ENCODE measurements at regions not wholly inside any gene's neighbourhood (a gene's known extent, or its start where the extent isn't known, plus 50 kb on each side); places are given as distances from the start of the nearest gene placed in this dataset.
"Not testable (repeated sequence)": the region's sequence is repeated elsewhere in the genome, so short reads cannot be mapped to it uniquely, and the experiment has no call there.

DNA sequence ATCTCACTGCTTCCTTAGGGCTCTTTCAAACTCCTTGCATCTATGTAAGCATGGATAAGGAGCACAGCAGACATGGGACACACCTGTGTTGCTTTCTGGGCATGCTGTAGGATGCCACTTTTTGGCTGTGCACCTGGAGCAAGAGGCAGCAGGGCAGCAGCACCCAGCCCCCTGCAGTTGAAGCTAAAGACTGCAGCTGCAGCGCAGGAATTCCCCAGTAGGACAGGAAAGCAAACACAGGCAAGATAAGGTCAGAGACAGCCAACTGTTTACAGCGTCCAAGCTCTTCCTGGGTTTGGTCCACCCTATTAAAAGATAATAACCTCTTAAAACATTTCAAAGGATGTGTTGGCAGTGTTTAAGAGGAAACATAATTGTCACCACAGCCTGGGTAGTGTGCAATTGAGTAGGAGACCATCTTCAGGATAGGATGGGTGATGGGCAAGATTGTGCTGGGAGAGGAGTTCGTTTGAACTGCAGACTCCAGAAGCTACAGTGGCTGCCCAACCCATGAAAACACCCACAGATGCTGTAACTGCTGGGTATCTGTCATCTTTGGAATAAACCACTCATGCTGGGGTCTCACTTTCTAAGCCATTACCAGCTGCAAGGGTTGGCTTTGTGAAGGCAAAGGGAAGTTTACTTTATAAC lies 242.3 kb upstream of the PLGLB1 start:
- not testable (repeated sequence) for DNase-seq (ENCODE audit: low spot score)

- not testable (repeated sequence) for DNase-seq (ENCODE audit: low spot score)
Observed at GRCh38 chr2:87275192-87275591, 253.5 kb upstream of the PLGLB1 start.

GRCh38 chr2:87275974-87276629 lies 254.5 kb upstream of the PLGLB1 start:
- not testable (repeated sequence) for DNase-seq (ENCODE audit: low spot score)

- not testable (repeated sequence) for DNase-seq (ENCODE audit: low spot score)
Observed at GRCh38 chr2:87276673-87277072, 255.0 kb upstream of the PLGLB1 start.

DNA sequence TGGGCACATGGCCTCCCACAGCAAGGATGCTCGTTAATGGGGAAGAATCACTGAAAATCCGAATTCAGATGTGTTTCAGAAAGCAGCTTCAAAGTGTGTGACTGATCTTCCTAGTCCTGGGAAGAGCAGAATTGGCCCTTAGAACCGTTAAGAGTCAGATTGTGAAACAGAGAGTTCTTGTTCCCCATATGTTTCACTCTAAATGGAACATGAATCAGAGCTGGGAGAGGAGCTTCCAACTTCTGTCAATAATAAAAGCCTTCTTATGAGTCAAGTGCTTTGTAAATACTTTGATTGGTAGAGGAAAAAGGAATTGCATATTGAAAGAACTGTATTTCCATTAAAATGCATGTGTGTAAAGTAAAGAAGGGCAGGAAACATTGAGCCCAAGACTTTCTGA lies 256.1 kb upstream of the PLGLB1 start:
- not testable (repeated sequence) for DNase-seq (ENCODE audit: low spot score)

GRCh38 chr2:87280596-87281355 lies 259.1 kb upstream of the PLGLB1 start:
- DNase-seq (ENCODE audit: low spot score), result not testable (repeated sequence)

- DNase-seq (ENCODE audit: low spot score), result not testable (repeated sequence)
Observed at GRCh38 chr2:87283735-87284470, 262.3 kb upstream of the PLGLB1 start.

DNA sequence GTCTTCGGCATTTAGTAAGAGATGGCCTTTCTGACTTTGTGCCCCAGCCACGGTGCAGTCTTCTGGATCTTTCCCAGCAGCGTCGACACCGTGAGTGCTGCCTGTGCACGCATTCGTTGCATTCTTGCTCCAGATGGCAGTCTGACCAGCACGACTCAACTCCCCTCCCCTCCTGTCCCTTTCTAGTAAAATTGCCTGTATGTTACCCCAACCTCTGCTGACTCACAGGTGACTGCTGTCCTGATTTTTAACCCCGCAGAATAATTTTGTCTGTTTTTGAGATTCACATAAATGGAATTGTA lies 262.8 kb upstream of the PLGLB1 start:
- not testable (repeated sequence) for DNase-seq (ENCODE audit: low spot score)

DNA sequence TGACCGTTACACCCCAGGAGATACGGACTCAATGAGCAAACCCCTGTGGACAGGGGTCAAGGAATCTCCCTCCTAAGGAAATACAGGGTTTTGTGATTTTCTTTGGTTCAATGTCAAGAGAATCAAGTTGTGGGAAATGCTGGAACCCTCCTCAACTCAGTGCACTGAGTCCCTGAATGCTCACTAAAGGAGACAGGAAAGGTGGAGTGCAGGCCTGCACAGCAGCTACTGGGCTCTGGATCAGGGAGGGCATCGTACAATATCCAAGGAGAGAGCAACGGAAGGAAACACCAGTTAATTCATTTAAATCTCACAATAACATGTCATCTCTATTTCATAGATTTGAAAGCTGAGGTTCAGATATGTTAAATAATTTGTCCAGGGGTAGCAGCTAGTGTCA lies 263.5 kb upstream of the PLGLB1 start:
- not testable (repeated sequence) for DNase-seq (ENCODE audit: low spot score)

DNA sequence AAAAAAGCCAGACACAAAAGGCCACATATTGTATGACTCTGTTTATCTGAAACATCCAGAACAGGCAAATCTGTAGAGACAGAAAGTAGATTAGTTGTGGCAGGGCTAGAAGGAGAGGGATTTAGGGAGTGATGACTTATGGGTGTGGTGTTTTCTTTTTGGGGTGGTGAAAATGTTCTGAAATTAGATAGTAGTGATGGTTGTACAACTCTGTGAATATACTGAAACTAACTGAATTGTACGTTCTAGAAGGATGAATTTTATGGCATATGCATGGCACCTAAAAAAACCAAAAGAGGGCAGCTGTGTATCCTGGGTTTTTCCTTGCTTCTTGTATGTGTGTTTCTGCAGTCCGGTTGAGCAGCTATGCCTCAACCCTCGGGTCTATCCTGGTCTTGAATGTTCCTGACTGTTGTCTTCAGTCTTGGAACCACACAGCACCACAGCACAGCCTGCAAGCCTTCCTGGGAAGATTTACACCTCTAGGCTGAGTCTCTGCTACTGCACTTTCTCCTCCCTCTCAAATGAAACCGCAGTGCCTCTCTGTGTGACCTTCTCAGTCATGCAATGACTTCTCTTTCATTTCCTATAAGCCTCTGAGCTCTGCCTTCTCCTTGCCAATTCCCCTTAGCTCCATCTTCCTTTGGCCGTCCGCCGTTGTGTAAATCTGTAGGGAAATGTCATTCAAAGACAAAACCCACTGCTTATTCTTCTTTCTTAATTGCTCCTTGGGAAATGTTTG lies 269.1 kb upstream of the PLGLB1 start:
- DNase-seq (ENCODE audit: low spot score), result not testable (repeated sequence)

DNA sequence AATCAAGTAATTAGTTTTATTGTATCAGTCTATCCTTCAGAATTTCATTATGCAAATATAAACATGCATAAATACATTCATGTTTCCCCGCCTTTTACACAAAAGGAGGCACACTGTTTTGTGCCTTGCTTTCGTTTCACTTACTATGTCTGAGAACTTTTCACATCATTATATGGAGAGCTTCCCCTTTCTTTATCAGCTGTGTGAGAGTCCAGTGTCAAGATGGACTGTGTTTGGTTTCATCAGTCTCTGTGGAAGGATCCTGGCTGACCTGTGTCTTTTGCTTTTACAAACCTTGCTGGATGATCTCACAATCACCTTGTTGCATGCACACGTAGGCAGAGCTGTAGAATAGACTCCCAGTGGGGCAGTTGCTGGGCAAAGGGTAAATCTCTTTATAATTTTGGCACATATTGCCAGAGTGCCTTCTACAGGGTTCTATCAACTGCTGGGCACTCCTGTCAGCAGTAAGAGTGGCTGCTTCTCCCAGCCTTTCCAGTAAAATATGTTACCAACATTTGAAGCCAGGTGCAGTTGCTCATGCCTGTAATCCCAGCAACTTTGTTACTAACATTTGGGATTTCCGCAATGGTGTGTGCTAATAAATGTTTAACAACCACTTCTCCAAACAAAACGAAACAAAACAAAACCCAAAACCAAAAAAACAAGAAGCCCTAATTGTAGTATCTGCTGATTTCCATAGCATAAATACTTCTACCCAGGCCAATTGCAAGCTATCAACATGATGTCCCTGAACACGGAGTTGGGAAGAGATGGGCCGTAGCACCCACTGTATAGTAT lies 270.0 kb upstream of the PLGLB1 start:
- DNase-seq (ENCODE audit: low spot score), result not testable (repeated sequence)

GRCh38 chr2:87293931-87294594 lies 272.4 kb upstream of the PLGLB1 start:
- not testable (repeated sequence) for DNase-seq (ENCODE audit: low spot score)

DNA sequence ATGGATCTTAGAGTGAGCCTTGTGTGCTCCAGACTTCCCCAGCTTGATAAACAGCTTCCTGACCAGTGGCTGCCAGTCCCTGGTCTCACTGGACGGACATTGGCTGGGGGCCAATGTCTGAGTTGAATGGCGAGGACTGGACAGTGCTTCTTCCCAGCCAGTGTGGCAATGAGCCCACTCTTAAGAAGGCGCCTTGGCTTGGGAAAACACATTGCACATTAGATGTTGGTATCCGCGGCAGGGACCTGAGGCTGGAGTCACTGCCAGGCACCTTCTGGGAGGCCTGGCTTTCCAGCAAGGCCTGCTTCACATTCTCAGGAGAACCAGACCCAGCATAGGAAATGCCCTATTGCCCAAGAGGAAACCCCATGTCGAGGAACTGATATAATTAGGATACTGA lies 273.5 kb upstream of the PLGLB1 start:
- DNase-seq (ENCODE audit: low spot score), result peak; percentile 0

GRCh38 chr2:87301349-87301748 lies 279.7 kb upstream of the PLGLB1 start:
- not testable (repeated sequence) for DNase-seq (ENCODE audit: low spot score)

- DNase-seq (ENCODE audit: low spot score), result not testable (repeated sequence)
Observed at GRCh38 chr2:87301871-87302270, 280.2 kb upstream of the PLGLB1 start.

- DNase-seq (ENCODE audit: low spot score), result not testable (repeated sequence)
Observed at GRCh38 chr2:87308621-87309020, 287.0 kb upstream of the PLGLB1 start.

DNA sequence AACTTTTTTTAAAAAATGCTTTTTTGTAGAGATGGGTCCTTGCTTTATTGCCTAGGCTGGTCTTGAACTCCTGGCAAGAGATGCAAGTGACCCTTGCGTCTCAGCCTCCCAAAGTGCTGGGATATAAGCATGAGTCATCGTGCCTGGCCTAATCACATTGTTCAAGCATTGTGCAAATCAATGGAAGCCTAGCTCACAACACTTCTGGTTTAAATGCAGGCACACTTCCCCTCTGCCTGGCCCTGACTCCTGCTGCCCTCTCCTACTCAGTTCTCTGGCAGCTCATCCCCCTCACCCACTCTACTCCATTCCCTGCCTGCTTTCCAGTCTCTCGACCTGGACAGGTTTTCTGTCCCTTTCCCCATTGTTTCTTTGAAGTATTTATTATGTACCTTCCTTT lies 288.1 kb upstream of the PLGLB1 start:
- not testable (repeated sequence) for DNase-seq (ENCODE audit: low spot score)

DNA sequence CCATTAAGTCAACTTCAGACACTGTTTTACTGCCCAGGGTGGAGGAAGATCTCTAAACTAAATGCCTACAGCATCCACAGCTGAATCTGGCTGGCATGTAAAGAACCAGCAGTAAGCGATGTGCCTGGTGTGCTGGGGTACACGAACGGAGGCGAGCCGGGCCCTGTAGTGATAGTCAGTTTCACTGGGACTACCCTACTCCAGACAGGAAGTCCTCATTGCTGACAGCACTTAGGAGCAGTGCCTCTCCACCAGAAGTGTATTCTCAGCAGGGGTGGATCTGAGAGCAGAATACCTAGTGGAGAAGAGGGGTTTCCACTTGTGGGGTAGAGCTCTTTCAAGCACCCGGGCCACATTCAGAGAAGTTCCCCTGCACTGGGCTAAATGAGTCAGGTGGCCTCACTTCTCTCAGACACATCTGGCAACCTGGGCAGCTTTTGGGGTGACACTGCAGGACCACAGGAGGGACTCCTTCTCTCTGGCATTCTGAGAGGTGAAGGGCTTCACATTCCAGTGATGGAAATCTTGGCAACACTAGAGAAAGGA lies 290.3 kb upstream of the PLGLB1 start:
- not testable (repeated sequence) for DNase-seq (ENCODE audit: low spot score)

GRCh38 chr2:87314622-87315021 lies 293.0 kb upstream of the PLGLB1 start:
- not testable (repeated sequence) for DNase-seq (ENCODE audit: low spot score)
